ENCODE measurements at regions not wholly inside any gene's neighbourhood (a gene's known extent, or its start where the extent isn't known, plus 50 kb on each side); places are given as distances from the start of the nearest gene placed in this dataset.

DNA sequence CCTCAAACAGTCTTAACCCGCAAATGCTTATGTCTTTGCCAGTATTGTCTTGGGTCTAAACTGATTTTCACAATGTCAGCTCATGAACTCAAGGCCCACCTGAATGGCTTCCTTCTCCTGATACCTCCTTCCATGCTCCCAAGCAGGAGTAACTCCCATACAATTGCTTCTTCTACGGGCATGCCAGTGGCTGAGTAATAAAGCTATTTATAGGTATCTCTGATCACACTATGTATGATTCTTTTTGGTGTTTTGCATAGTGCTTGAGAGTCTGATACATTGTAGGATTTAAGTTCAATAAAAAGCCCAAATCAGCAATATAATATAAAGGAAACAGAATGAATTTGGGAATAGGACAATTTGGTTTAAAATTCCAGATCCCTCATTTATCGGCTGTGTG lies 235.0 kb upstream of the DCN start:
- Histone ChIP-seq H3K4me1 (peaks cover 16% of the 10 kb centered on the region), H3K9me3 (no peaks in the 10 kb centered on the region), H3K4me3 (ENCODE audit: low read depth, low read length) (no peak overlapping the region), H3K27me3 (no peaks in the 10 kb centered on the region), H3K36me3 (no peaks in the 10 kb centered on the region)
- no peak for DNase-seq
- TF ChIP-seq, protein P1, sequence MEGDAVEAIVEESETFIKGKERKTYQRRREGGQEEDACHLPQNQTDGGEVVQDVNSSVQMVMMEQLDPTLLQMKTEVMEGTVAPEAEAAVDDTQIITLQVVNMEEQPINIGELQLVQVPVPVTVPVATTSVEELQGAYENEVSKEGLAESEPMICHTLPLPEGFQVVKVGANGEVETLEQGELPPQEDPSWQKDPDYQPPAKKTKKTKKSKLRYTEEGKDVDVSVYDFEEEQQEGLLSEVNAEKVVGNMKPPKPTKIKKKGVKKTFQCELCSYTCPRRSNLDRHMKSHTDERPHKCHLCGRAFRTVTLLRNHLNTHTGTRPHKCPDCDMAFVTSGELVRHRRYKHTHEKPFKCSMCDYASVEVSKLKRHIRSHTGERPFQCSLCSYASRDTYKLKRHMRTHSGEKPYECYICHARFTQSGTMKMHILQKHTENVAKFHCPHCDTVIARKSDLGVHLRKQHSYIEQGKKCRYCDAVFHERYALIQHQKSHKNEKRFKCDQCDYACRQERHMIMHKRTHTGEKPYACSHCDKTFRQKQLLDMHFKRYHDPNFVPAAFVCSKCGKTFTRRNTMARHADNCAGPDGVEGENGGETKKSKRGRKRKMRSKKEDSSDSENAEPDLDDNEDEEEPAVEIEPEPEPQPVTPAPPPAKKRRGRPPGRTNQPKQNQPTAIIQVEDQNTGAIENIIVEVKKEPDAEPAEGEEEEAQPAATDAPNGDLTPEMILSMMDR (IDR thresholded peaks at IDR 0.05; ENCODE audit: low read depth, low read length), result no peak

DNA sequence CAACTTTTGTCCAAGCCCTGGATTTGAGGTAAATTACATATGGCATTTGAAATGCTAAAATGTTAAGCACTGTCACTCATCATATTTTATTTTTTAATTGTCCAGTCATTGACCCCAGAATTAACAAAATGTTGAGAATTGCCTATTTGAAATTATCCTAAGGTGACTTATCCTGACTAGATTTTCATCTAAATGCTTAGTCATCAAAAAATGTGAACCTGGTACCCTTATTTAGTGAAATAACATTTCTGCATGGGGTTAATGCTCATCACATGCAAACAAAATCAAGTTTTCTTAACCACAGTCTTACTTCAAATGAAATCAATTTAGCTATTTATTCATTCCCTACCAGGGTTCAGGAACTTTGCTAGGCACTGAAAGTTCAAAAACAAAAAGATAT lies 232.0 kb upstream of the DCN start:
- DNase-seq, result no peak
- H3K9me3 ChIP-seq, result no peaks in the 10 kb centered on the region
- no peaks in the 10 kb centered on the region for H3K36me3 ChIP-seq
- TF ChIP-seq, protein P1 (IDR thresholded peaks at IDR 0.05; ENCODE audit: low read depth, low read length), result no peak
- no peak overlapping the region for H3K4me3 ChIP-seq (ENCODE audit: low read depth, low read length)
- peaks cover 16% of the 10 kb centered on the region for H3K4me1 ChIP-seq
- H3K27me3 ChIP-seq, result no peaks in the 10 kb centered on the region

DNA sequence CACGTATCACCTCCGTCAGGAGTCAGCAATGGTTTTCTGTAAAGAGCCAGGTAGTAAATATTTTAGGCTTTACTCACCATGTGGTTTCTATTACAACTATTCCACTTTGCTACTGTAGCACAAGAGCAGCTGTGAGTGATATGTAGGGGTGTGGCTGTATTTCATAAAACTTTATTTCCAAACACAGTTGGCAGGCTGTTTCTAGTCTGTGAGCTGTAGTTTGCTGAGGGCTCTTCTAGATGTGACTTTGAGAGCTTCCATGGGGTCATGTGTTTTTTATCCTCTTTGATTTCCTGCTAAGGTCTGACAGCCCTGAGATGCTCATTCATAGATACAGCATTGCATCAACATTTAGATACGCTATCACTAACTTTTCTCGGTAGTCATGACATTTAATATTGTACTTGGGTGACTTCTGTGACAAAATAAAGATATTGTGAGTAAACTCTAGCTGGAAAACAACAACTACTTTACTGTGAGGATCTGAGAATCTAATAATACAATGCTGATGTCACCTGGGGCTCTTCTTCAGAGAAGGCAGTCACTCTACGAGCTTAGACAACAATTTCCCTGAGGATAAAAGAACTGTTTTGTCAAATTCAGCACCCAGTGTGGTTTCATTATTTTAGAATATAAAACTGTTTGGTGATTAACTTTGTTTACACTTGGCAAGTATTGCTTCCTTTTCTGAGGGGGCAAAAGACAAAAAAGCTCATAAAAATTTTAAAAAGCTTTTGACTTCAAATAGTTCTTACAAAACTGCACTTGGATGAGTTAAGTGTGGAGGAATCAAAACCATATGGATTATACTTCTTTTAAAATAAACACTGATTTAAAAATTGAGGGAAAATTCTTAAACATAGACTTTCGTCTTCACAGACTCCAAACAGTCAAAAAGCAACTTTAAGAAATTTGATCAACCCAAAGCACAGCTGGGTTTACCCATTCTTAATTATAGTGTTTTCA lies 231.2 kb upstream of the DCN start:
- peak; percentile 38 for DNase-seq
- H3K36me3 ChIP-seq, result no peaks in the 10 kb centered on the region
- peak overlapping the region; percentile 10; the same call in 1 of the 2 replicates for H3K4me3 ChIP-seq (ENCODE audit: low read depth, low read length)
- H3K27me3 ChIP-seq, result no peaks in the 10 kb centered on the region
- peaks cover 16% of the 10 kb centered on the region for H3K4me1 ChIP-seq
- TF ChIP-seq, protein P1 (IDR thresholded peaks at IDR 0.05; ENCODE audit: low read depth, low read length), result no peak
- no peaks in the 10 kb centered on the region for H3K9me3 ChIP-seq

DNA sequence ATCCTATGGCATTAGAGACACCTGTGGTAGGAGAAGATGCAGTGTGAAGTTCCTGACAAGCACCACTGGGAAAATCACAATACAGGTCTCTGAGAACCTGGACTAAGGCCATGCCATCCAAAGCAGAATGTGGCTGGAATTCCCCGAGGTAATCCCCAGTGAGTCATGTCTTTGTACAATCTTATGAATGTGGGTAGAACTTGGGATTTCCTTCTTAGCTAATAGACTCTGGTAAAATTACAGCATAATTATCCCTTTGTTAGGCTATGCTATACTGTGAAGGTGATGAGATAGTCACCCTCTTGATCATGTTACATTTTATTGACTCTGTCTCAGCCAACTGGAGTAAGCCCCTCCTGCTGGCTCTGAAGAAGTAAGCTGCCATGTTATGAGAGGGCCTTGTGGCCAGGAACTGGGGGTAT lies 224.3 kb upstream of the DCN start:
- Histone ChIP-seq H3K4me1 (no peaks in the 10 kb centered on the region), H3K9me3 (no peaks in the 10 kb centered on the region), H3K36me3 (no peaks in the 10 kb centered on the region), H3K27me3 (no peaks in the 10 kb centered on the region), H3K4me3 (ENCODE audit: low read depth, low read length) (no peak overlapping the region)
- DNase-seq, result no peak
- TF ChIP-seq, protein P1 (IDR thresholded peaks at IDR 0.05; ENCODE audit: low read depth, low read length), result no peak

DNA sequence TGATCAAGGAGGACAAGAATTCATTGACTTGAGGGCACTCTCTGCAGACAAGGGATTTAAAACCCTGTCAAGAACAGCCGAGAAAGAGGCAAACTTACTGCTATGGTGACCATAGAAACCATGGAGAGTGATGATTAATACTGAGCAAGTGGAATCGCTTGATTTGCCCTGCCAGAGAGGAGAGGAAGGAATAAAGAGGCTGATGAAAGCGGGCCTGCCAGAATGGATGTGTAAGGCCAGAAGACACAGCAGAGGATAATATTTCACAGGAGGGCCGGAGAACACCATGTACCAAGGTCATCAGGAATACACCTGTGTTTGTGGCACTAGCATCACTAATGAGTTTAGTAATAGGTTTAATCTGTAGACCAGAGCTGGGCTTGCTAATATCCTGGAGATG lies 221.8 kb upstream of the DCN start:
- Histone ChIP-seq H3K4me3 (ENCODE audit: low read depth, low read length) (no peak overlapping the region), H3K4me1 (no peaks in the 10 kb centered on the region), H3K27me3 (no peaks in the 10 kb centered on the region), H3K36me3 (no peaks in the 10 kb centered on the region), H3K9me3 (no peaks in the 10 kb centered on the region)
- TF ChIP-seq, protein P1 (IDR thresholded peaks at IDR 0.05; ENCODE audit: low read depth, low read length), result no peak
- no peak for DNase-seq

DNA sequence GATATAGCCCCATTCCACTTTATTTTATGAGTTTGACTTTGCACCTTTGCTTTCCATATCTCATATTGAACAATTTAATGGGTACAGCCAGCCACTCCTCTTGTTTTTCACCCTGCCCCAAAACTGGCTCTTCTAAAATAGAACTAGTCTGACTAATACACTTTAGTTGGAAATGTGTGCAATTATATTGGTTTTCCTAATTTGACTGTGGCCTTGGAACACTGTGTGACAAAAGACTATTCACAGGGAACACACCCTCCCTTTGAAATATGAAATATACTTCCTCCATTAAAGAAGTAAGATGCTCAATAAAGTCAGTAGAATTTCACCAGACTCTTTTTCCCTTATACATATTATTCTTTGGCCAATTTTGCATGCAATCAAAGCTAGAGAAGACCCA lies 218.6 kb upstream of the DCN start:
- no peak for DNase-seq
- no peaks in the 10 kb centered on the region for H3K9me3 ChIP-seq
- no peaks in the 10 kb centered on the region for H3K36me3 ChIP-seq
- no peaks in the 10 kb centered on the region for H3K4me1 ChIP-seq
- no peaks in the 10 kb centered on the region for H3K27me3 ChIP-seq
- no peak overlapping the region for H3K4me3 ChIP-seq (ENCODE audit: low read depth, low read length)
- TF ChIP-seq, protein P1 (IDR thresholded peaks at IDR 0.05; ENCODE audit: low read depth, low read length), result no peak

Data from BE2C (cell line).